DMS153 (cell line): ENCODE measurements at regions not wholly inside any gene's neighbourhood (a gene's known extent, or its start where the extent isn't known, plus 50 kb on each side); places are given as distances from the start of the nearest gene placed in this dataset.
"Not testable (repeated sequence)": the region's sequence is repeated elsewhere in the genome, so short reads cannot be mapped to it uniquely, and the experiment has no call there.

Experiments used
- DNase-seq: peaks from one replicate; lab custom pipeline; 2025; lab: John Stamatoyannopoulos, UW

DNA sequence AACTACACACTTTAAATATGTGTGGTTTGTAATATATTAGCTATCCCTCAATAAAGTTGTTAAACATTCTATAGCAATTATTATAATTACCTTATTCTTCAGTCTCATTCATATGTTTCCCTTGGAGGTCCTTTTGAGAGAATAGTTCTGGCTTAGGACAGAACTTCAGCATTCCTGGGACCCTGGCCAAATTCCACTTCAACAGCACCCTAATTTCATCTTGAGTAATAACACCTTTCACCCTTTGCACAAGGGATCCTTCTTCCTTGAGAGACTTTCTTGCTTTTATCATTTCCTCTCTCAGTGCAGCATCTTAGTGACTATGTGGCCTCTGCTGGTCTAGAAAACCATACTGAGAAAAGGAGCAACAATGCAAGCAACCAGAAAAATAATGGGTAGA, 255.9 kb downstream of the C11orf87 start:
- DNase-seq = no peak

DNA sequence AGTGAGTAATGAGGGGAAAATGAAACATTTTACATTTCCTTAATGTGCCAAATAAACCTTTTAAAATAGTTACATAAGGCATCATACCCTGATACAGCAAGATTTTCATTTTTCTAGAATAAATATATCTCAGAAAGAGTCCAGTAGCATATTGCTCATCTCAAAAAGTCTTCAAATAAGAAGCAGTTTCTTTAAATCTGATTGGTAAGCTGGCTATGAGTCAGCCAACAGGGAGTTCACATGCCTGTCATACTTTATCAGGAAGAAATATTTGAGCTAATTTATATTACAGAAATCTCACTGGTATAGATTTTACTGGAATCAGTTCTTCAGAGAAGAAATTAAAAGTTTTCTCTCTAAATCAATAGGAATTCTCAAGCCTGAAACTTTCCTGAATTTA, 258.1 kb downstream of the C11orf87 start:
- no peak for DNase-seq

DNA sequence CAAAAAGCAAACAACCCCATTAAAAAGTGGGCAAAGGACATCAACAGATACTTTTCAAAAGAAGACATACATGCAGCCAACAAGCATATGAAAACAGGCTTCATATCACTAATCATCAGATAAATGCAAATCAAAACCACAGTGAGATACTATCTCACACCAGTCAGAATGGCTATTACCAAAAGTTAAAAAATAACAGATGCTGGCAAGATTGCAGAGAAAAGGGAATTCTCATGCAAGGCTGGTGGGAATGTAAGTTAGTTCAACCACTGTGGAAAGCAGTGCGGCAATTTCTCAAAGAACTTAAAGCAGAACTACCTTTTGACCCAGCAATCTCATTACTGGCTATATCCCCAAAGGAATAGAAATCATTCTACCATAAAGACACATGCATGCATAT, 260.8 kb downstream of the C11orf87 start:
- DNase-seq = not testable (repeated sequence)

DNA sequence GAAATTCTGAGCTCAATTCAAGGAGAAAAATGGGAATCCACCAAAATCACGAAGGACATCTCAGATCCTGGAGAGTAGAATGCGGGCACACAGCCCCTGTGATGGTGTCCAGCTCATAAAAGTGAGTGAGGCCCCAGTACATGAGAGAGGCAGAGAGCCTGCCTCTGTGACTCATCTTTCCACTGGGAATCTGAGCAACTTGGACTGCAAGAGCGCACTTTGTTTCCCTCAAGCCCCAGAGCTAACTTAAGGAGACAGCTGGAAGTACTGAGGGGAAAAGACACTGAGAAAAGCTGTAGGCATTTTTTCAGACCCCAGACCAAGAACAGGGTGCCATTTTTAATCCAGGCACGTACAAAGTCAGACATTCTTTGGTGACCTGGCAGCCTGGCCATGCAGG, 273.7 kb downstream of the C11orf87 start:
- DNase-seq = no peak

DNA sequence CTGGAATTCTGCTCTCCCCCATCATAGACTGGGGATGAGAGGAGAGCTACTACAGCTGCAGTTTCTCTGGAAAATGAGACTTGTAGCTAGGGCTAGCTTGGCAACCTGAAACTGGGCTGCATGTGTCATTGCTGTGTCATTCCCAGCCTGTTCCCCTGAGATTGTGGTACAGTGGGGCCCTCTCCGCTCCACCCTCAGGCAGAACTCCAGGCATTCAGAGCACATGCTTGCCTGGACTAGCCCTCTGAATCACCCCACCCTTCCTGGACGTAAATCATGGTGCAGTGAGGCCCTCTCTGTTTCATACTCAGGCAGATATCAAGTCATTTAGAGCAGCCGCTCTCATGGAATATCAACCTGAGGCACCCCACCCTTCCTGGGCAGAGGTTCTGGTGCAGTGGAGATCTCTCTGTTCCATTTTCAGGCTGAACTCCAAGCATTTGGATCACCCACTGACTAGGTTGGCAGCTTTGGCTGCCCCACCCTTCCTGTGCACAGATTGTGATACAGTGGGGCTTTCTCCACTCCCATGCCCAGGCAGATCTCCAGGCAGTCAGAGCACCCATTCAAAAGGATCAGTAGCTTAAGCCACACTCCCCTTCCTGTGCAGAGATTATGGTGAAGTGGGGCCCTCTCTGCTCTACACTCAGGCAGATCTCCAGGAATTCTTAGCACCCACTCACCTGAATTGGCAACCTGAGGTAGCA, 274.4 kb downstream of the C11orf87 start:
- no peak for DNase-seq

DNA sequence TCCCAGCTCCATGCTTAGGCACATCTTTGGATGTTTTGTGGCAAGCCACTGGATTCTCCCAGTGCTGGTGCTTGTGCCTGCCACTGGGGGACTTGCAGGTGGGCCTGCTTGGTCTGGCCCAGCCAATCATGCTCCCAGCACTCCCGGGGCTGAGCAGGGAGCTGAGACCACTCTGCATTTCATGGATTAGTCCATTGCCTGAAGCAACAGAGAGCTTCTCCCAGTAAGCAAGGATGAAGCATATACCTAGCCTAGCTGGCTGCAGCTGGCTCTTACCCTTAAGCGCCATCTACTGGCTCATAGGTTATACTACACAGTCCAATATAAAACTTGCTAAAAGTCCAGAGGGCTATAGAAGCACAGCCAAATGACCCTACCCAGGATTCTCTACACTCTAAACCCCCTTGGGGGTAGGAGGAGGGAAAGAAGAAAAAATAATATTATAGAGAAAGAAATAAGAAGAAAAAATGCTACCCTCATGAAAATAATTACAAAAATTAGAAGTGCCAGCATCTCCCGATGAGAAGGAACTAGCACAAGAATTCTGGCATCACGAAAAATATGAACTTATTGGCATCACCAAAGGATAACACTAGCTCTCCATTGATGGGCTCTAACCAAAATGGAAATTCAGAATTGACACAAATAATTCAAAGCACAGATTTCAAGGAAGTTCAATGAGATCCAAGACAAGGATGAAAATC, 275.3 kb downstream of the C11orf87 start:
- DNase-seq = peak; percentile 27

DNA sequence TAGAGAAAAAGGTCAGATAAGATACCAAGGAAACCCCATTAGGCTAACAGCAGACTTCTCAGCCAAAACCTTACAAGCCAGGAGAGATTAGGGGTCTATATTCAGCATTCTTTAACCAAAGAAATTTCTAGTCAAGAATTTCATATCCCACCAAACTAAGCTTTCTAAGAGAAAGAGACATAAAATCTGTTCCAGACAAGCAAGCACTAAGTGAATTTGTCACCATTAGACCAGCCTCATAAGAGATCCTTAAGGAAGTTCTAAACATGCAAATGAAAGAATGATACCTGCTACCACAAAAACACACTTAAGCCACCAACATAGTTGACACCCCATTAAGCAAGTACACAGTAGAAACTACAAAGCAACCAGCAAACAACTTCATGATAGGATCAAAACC, 276.2 kb downstream of the C11orf87 start:
- no peak for DNase-seq

DNA sequence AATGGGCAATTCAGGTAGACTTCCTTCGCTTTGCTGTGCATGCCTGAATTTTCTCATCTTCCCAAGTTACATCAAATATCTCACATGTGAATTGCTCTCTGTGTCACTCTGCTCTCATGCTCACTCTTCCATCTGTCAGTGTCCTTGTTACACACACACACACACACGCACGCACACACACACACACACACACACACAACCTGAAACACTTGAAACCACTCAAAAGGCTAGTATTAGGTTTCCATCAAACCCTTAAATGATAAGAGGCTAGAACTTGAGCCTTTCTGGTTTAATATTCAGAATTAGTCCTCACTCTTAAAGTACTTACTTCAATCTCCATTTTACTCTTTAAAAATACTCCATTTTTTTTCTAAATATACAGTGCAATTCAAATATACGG, 282.4 kb downstream of the C11orf87 start:
- no peak for DNase-seq

DNA sequence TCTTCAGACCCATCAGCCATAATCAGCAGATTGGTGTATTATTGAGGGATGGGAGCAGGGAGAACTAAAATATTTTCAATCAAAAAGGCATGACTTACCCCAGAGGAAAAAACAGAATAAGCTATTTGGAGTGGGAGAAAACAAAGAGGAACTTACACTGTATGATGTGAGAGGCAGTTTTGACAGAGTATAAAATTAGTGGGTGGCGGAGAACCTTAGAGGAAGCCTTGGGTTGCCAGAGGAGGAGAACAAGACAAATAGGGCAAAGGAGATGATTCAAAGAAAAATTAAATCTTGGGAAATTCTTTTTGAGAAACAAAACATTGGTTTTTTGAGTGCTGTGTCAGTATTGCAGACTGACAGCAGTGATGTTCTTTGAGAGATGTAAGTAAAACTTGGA, 285.0 kb downstream of the C11orf87 start:
- DNase-seq = no peak

DNA sequence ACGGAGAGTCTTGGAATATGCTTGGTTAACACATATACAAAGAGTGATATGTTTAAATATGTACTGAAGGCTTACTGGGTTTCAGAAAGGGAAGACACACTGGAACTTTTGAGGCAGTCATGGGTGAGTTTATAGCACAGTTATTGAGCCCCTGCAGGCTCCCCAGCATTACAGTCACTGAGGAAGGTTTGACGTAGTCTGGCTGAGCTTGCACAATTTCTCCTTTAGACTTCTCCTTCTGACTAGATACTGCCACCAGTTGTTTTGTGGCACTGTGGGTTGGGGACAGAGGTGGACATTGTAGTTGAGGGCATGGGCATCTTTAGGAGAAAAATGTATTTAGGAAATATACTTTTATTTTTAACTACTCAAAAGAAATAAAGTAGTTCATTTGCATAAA, 285.4 kb downstream of the C11orf87 start:
- no peak for DNase-seq

DNA sequence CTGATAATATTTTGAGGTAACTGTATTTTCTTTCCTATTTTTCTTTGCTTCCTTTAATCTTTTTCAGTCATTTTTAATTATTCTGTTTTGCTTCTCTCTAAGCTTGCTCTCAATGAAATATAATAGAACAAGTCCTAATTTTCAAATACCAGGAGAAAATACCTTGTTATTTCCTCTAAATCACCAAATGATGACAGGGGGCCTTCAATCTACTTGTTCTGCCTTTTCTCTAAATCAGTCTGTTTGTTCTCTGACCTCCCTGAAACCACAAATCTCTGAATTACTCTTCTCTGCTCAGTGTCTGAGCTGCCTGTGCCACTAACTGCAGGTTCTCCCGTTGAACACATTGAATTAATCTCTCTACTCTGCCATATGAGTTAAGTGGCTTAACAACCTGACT, 286.2 kb downstream of the C11orf87 start:
- DNase-seq = no peak

DNA sequence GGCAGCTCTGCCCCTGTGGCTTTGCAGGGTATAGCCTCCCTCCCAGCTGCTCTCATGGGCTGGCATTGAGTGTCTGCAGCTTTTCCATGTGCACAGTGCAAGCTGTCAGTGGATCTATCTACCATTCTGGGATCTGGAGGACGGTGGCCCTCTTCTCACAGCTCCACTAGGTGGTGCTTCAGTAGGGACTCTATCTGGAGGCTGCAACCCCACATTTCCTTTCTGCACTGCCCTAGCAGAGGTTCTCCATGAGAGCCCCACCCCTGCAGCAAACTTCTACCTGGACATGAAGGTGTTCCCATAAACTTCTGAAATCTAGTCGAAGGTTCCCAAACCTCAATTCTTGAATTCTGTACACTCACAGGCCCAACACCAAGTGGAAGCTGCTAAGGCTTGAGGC, 292.5 kb downstream of the C11orf87 start:
- DNase-seq = not testable (repeated sequence)

DNA sequence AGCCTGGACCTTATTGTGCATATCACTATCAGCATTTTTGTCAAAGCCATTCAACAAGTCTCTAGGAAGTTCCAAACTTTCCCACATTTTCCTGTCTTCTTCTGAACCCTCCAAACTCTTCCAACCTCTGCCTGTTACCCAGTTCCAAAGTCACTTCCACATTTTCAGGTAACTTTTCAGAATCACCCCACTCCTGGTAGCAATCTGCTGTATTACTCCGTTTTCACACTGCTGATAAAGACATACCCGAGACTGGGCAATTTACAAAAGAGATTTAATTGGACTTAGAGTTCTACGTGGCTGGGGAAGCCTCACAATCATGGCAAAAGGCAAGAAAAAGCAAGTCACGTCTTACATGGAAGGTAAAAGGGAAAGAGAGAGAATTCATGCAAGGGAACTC, 293.4 kb downstream of the C11orf87 start:
- not testable (repeated sequence) for DNase-seq

DNA sequence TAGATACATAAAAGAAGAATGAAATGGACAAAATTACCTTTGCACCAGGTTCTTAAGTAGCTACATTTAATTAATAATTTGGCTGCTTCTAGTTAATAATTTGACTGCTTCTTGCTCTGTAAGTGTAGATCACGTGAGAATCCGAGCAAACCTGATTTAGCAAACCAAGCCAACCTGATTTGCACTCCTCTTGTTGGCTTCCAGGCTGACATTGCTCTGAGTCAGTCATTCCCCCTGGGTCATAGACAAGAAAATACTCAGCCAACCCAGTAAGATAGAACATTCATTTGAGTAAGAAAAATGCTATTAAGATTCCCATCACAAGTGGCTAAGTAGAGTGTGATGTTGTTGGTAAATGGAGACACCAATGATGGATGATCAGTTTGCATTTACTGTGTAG, 304.1 kb downstream of the C11orf87 start:
- no peak for DNase-seq

DNA sequence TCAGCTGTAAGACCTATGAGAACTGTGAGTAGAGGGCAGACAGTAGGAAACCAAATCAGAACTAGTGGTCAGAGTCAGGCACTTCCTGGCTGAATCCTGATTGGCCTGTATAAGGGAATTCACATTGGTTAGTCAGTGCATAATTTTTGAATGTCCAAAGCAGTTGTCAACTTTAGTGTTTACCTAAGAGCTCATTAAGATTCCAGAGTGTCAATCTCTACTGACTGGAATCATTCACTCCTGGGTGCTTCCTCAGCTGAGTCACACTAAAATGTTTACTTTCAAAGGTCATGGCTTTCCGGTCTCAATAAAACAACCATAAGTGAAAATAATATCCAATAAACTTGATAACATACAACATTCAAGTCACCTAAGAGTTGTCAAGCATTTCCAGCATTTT, 306.1 kb downstream of the C11orf87 start:
- DNase-seq = peak; percentile 36

DNA sequence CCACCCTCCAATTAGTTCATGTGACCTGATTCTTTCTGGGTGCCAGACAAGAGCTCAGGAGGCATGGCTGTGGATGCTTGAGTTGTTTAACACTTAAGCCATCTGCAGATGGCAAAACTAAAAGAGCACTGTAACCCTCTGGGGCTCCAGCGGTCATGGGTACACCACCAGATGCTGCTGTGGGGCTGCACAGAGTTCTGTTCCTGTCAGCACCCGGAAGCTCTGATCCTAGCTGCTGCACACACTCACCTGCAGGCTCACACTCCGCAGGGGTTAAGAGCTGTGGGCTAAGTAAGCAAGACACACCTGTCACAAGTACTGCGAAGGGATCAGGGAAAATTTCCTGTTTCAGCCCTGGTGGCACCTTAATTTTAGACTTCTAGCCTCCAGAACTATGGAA, 307.8 kb downstream of the C11orf87 start:
- DNase-seq = peak; percentile 89

DNA sequence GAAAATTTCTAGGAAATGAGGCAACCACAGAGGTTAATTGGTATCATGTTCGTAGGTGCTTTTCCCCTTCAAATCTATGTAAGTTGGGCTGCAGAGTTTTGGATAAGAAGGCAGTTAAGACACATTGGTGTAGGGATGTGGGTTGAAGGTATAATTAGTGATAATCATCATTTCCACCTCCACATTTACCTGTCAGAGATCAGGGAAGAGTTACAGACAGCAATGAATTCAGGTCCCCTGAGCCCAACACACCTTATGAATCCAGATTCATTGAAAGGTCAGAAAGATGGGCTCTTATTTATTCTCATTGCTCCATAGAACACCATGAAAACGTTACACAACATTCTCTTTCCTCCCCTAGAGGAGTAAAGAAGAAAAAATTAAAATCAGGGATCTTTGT, 308.7 kb downstream of the C11orf87 start:
- DNase-seq = no peak

DNA sequence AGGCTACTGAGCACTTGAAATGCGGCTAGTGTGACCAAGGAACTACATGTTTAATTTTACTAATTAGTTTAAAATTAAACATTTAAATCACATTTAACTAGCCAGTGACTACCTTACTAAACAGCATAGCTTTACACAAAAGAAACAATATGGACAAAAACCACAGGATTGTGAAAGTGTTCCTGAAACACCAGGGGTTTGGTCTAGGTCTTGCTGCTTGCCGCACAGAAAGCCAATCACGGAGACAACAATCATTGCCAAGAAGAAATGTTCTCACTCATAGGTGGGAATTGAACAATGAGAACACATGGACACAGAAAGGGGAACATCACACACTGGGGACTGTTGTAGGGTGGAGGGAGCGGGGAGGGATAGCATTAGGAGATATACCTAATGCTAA, 309.5 kb downstream of the C11orf87 start:
- no peak for DNase-seq

DNA sequence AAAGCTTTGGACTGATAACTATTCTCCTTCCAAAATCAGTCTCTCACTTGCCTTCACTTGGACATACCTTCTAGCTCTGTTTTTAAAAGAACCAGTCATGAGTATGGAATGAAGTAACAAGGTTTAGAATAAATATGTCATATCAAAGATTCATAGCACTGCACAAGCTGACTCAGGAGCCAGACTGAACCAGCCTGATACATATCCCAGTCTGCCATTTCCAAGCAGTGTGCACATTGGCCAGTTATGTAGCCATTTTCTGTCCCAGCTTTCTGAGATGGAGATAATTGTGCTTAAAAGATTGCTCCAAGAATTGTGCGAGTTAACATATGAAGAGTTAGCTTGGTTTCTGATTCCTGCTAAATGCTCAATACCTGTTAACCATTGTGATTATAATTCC, 311.3 kb downstream of the C11orf87 start:
- DNase-seq = no peak

DNA sequence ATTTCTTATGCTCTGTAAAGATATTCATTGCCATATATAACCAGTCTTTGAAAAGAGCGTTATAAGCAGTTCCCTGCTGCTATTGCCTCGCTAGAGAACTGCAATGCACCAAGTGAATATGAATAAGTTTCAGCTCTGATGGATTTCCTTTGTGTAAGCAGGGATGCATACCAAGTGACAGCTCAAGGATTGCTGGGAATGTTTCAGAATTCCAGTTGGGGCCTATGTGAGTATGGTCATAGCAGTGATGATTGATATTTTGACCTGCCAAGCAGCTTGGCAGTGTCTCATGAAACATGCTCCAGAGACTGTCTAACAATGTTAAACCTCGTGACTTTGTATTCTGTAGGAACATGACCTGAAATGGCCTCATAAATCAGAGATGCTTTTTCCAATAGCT, 312.6 kb downstream of the C11orf87 start:
- no peak for DNase-seq

DNA sequence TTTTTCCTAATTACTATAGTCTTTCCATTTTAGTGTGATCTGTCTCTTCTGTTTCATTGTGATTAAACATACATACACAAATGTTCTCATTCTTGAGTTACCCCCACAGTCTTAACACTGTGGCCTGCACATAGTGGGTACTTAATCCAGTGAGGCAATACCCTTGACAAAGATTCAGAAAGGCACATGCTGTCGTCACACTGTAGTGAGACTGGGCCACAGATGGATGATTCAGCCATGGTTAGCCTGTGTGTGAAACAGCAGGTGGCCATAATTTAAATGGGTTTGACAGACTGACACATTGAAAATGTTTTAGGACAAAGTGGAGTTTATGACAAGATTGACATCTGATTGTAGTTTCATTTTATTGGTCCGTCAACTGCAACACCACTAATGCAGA, 313.1 kb downstream of the C11orf87 start:
- DNase-seq = no peak

DNA sequence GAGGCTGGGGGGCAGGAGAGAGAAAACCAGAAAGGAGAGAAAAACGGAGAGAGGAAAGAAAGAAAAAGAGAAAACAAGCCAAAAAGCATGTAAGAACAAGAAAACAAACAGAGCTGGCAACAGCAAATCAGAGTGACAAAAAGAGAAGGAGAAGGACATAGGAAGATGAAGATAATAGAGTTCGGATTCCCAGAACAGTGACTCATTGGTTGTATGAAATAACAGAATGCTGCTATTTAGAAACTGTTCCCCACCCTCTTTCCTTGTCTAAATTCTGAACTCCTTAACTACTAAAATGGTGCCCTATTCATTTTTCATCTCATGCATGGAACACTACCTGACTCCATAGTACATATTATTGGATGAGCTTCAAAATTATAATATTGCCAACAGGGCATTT, 317.4 kb downstream of the C11orf87 start:
- no peak for DNase-seq

DNA sequence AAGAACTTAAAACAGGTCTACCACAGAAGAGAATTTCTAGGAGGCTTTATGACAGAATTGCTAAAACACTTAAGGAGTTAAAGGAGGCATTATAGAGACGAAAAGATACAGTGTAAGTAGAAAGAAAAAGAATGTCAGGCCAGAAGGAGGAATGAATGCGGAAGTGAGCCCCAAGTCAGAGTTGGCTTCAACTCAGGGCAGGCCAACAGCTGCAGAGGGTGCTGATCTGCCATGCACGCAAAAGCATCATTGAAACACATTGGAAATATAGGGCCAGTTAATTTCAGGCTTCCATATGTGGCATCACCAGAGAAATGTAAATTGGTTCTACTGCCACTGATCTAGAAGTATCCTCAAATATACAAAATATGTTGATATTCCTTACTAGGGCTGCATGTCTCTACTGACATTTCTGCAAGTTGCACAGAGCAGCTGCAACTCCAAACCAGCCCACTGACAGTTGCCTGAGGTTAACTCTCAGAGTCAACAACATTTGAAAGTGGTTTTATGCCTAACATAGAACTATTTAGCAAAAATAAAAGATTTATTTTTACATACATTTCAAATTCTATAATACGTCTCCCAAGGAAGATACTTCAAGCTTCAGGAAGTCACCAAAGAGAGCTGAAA, 324.1 kb downstream of the C11orf87 start:
- no peak for DNase-seq
